GM18511 (cell line): ENCODE measurements at regions not wholly inside any gene's neighbourhood (a gene's known extent, or its start where the extent isn't known, plus 50 kb on each side); places are given as distances from the start of the nearest gene placed in this dataset.

Source experiments
- ATAC-seq: cut with Tn5 transposase; IDR thresholded peaks from one replicate; pipeline ENCODE4 v1.9.1; 2021; ENCODE audit warnings: mild to moderate bottlenecking, moderate library complexity; ENCODE audit not compliant: unreplicated experiment

DNA sequence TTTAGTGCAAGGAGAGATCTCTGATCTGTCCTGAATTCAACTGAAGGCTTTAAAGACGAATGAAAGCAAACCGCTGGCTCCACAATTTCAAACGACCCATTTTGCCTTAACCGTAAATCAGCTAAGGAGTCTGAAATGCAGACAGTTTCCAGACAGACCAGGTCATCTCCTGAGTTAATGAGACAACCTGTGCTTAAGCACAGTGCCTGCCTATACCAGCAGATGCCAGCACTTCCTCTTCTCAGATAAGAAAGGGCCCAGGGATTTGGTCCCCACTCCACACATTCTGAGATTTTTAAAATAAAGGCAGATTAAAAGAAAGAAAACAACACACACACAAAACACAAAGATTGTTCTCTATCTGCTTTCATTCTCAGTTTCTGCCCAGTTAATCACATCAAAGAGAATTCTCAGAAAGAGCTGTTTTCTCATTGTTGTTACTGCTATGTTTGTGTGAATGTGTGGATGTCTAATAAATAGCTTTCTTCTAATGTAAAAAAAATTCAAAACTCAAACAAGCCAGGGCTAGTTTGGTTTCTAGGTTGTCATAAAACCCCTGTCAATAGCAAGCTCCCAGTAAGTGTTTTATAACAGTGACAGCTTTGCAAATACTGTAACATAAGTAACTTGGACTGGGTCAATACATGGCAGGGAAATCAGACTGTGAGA, 157.7 kb upstream of the SLC24A2 start:
- peak; percentile 79 for ATAC-seq

DNA sequence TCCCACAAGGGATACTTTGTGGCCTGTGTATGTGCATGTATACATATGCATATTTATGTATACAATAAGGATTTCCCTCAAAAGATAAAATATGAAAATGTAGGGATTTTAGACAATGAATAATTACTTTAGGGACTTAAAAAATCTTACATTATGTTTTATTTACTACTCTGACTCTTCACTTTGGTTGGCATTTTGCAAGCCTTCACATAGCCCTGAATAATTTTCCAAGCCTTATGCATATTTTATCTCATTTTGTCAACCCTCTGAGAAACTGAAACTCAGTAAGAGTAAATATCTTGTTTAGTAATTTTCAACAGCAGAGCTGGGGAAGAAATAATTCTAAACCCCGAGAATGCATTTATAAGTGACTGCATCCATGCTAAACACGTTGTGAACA, 153.0 kb upstream of the SLC24A2 start:
- ATAC-seq, result no peak

DNA sequence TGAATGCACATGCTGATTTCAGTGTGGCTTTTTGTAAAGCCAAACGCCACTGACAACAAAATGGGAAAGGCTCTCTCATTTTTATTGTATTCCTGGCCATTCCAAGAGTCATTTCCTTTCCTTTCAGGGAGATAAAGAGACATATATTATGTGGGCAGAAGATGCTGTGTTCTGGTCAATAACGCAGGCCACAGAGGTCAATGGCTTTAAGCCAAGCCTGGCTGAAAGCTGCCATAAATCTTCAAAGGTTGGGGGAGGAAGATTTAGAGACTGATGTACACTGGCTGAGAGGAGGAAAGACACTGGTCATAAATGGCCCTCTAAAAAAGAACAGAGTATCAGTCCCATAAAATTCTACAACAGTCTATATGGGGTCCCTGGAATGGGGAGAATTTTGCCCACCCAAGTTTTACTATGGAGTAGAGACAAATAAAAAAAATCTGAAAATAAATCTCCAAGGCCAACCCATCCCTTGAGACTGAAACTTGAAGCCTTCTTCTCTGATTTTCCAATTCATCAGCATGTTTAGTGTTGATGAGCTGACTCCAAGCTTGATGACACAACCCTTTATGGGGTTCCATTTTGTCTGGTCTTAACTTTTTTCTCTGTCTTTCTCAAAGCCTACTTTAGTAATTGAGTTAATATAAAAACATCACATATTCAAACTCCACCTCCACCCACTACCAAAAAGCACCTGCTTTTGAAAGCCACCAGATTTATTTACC, 152.1 kb upstream of the SLC24A2 start:
- no peak for ATAC-seq

- ATAC-seq, result no peak
Measured at GRCh38 chr9:19939734-19940278, 151.0 kb upstream of the SLC24A2 start.

DNA sequence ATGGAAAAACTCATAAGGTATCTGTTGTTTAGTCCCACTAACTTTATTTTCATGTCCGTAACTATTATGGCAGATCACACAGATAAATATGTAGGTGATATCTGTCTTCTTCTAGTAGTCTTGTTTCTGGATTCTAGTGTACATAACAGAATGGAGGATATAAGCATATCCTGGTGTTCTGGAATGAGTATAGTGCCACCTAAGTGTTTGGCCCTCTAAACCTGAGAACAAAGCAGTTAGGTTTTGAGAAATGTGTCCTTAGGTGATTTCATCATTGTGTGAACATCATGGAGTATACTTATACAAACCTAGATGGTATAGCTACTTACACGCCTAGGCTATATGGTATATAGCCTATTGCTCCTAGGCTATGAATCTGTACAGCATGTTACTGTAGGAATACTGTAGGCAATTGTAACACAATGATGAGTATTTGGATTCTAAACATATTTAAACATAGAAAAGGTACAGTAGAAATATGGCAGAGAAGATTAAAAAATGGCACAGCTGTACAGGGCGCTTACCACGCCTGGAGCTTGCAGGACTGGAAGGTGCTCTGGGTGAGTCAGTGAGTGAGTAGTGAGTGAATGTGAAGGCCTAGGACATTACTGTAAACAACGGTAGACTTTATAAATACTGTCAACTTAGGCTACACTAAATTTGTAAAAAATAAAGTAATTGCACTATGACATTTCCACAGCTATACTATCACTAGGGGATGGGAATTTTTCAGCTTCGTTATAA, 150.3 kb upstream of the SLC24A2 start:
- ATAC-seq, result no peak

DNA sequence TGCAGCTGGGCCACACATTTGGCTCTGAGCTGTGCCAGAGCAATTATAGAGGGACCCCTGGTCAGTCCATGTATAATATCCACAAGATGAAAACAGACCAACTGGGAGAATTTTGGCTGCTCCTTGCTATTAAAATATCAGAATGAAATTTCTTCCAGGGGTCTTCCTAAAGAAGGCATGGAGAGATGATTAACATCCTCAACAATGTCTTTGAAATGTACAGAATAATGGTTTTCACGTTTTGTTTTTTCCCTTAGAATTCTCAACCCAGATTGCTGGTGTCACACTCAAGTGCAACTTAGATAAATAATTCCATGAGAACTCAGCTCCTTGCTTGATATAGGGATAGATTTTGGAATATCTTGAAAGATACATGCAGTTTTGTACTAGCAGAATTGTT, 148.3 kb upstream of the SLC24A2 start:
- no peak for ATAC-seq

DNA sequence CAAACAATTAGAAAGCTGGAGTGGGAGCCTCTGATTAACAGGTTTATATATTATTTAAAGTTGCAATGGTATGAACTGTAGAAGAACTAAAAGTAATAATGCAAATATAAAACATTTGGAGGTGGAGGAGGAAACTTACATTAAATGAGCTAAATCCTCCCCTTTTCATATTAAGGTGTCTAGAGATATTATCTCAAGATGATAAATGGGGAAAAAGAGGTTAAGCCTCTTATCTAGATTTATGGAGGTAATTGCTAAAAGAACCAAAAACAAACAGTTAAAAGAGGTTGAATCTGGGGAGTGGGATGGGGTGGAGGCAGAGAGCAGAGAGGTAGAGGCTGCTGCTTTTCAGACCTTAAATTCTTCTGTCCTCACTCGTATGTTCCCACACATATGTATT, 147.8 kb upstream of the SLC24A2 start:
- no peak for ATAC-seq

GRCh38 chr9:19935422-19935821, 146.6 kb upstream of the SLC24A2 start:
- ATAC-seq, result no peak

DNA sequence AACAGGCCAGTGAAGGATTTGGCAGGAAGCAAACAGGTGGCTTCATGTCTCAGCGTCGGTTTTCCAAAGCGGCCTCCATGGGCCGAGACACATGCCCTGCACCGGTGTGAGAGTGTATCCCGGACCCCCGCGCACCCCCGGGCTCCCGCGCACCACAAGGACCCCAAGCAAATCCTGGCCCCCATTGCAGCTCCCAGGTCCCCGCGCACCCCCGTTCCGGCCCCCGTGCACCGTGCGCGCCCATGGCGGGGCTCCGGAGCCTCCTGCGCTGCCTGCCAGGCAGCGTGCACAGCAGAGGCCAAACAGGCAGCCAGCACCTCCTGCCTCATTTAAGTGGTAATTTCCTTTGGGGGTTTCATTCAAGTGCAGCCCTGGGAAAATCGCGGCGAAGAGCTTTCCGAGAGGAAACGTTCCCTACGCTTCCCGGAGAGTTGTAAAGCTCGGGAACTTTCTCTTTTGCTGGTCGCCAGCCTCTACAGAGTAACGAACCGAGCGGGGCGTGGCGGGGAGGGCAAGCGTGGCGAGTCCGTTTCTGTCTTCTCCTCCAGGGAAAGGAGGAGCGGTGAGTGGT, 145.5 kb upstream of the SLC24A2 start:
- ATAC-seq, result peak; percentile 55

DNA sequence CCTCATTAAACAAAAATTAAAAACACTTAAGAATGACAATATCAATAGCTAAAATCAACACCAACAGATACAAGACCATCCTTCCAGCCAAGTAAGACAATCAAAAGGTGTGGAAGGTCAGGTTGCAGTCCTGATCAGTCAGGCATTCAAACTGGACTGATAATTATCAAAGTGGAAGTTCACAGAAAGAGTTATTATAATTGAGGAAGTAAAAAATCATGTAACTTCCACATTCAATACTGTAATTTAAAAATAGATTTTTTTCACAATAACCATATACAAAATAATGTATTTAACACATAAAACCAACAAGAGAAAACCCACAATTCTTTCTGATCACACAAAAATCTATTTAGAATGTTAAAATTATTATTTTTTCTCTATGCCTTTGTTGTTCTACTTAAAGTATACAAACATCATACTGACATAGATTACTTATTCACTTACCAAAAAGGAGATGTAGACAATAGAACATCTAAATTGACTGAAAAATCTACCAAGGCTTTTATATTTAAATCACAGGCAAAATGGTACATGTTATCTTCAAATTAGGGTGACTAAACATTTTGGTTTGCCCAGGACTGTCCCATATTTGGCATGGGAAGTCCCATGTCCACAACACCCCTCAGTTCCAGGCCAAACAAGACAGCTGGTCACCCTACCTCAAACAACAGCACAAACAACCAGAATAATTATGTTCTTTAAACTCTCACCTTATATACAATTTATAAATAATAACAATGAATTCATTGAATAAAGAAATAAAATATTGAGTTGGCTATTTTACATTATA, 142.5 kb upstream of the SLC24A2 start:
- no peak for ATAC-seq

DNA sequence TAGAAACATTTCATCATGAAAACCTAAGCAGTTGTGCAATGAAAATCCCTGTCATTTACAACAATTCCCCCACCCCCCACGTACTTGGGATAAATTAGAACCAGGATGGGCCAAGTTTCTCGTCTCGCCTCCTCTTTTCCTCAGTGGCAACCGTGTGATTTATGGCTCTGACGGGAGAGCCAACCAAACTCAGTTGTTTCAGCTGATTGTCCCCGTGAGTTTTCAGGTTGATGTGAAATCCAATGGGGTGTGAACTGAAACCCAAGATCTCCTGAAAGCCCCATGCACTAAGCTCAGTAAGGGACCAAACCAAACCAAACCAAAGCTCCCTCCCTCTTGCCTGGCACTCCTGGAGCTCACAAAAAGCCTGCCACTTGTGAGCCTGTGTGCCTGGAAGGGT, 138.7 kb upstream of the SLC24A2 start:
- no peak for ATAC-seq

DNA sequence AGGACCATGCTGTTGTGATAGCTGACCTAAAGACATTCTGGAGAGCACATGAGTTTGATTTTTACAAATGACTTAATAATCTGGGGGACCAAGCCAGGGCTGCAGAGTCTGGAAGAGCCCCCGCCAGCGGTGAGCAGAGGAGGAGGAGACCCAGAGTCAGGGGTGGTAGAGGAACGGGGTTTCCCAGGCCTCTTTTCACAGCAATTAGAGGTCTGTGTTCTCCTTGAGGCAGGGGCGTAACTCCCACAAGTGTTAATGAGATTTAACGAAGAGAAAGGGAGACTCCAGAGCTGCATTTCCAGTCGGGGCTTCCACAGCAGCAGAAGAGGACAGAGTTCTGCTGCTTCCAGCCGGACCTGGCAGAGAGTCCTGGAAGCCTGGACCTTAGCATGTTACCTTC, 137.9 kb upstream of the SLC24A2 start:
- ATAC-seq, result no peak

- peak; percentile 93 for ATAC-seq
Measured at GRCh38 chr9:19925674-19926503, 137.1 kb upstream of the SLC24A2 start.

GRCh38 chr9:19924080-19924479, 135.2 kb upstream of the SLC24A2 start:
- ATAC-seq, result no peak

GRCh38 chr9:19922476-19923118, 133.8 kb upstream of the SLC24A2 start:
- no peak for ATAC-seq

GRCh38 chr9:19920401-19920800, 131.6 kb upstream of the SLC24A2 start:
- no peak for ATAC-seq

GRCh38 chr9:19918630-19919029, 129.8 kb upstream of the SLC24A2 start:
- ATAC-seq, result no peak

- ATAC-seq, result no peak
Measured at GRCh38 chr9:19914044-19914443, 125.2 kb upstream of the SLC24A2 start.

DNA sequence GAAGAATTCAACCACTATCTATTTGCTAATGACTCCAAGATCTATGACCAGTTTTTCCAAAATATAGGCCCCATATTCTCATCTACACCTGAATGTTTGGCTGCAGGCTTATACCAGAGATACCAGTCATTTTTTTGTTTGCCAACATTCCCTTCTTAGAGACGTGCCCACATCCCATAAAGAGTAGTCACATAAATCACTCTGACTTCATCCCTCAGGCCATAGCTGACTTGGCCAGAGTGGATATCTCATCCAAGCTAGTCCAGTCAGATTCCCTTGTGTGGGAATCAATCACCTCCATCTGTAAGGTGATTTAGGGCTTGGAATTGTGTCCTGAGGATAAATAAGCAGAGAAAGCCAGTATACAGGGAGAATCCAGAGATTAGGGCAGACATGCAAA, 124.3 kb upstream of the SLC24A2 start:
- ATAC-seq, result no peak
